Choroid plexus epithelial cell (primary cell): ENCODE measurements at regions not wholly inside any gene's neighbourhood (a gene's known extent, or its start where the extent isn't known, plus 50 kb on each side); places are given as distances from the start of the nearest gene placed in this dataset.

Experiments used
- DNase-seq: peaks from one replicate; pipeline ENCODE4 v3.0.0-alpha.2; 2010; ENCODE audit warnings: low read depth
- H3K4me3 ChIP-seq: 2 replicates; pipeline ENCODE4 v1.5.1; 2011; ENCODE audit warnings: low read depth, mild to moderate bottlenecking, control low read depth, low read length, moderate library complexity
- CTCF ChIP-seq: conservative IDR thresholded peaks from 2 replicates; pipeline ENCODE4 v1.5.1; 2011; ENCODE audit warnings: low read depth, mild to moderate bottlenecking, control low read depth, inconsistent platforms, low read length, moderate library complexity

- no peak for TF ChIP-seq CTCF
- H3K4me3 ChIP-seq, result no peak overlapping the region
Observed at GRCh38 chr3:159057621-159058020, 255.8 kb downstream of the MFSD1 start.

GRCh38 chr3:159058859-159059258, 257.0 kb downstream of the MFSD1 start:
- no peak overlapping the region for H3K4me3 ChIP-seq
- no peak for DNase-seq

More at GRCh38 chr3:159057621-159058020, 255.8 kb downstream of the MFSD1 start:
- no peak for DNase-seq

GRCh38 chr3:159059395-159059794, 257.5 kb downstream of the MFSD1 start:
- DNase-seq, result no peak
- H3K4me3 ChIP-seq, result no peak overlapping the region
- no peak for TF ChIP-seq CTCF

More at GRCh38 chr3:159058859-159059258, 257.0 kb downstream of the MFSD1 start:
- no peak for TF ChIP-seq CTCF

GRCh38 chr3:159062734-159063410, 261.0 kb downstream of the MFSD1 start:
- DNase-seq, result no peak
- no peak overlapping the region for H3K4me3 ChIP-seq
- TF ChIP-seq CTCF, result no peak

- no peak for DNase-seq
- H3K4me3 ChIP-seq, result no peak within 1 kb of the TSS
- no peak for TF ChIP-seq CTCF
Observed at GRCh38 chr3:159069091-159069490, 267.2 kb downstream of the MFSD1 start, which contains the start of gene IQCJ. TSS of gene IQCJ (plus strand) at chr3:159069319.

- DNase-seq, result no peak
- no peak overlapping the region for H3K4me3 ChIP-seq
- TF ChIP-seq CTCF, result no peak
Observed at GRCh38 chr3:159069866-159070425, 268.1 kb downstream of the MFSD1 start.
